Testis (tissue), 2 donors: ENCODE measurements at regions not wholly inside any gene's neighbourhood (a gene's known extent, or its start where the extent isn't known, plus 50 kb on each side); places are given as distances from the start of the nearest gene placed in this dataset.
"Not testable (repeated sequence)": the region's sequence is repeated elsewhere in the genome, so short reads cannot be mapped to it uniquely, and the experiment has no call there.

Experiments used
- DNase-seq: peaks from one replicate; pipeline ENCODE4 v3.0.0-alpha.2; 2019
- H3K27ac ChIP-seq, 2 donors: fragments of 200-600 bp; sonication (generic); one replicate each; pipeline ENCODE4 v1.5.1; 2019
- H3K27me3 ChIP-seq: fragments of 200-600 bp; sonication (generic); one replicate; pipeline ENCODE4 v1.5.1; 2019
- H3K36me3 ChIP-seq: fragments of 200-600 bp; sonication (generic); one replicate; pipeline ENCODE4 v1.5.1; 2017; ENCODE audit warnings: low read depth; ENCODE audit errors: missing control alignments
- H3K4me1 ChIP-seq: fragments of 200-600 bp; sonication (generic); one replicate; pipeline ENCODE4 v1.5.1; 2019
- H3K4me3 ChIP-seq, 2 donors: fragments of 200-600 bp; sonication (generic); one replicate each; pipeline ENCODE4 v1.5.1; 2017 to 2019
- H3K9me3 ChIP-seq: fragments of 200-600 bp; sonication (generic); one replicate; pipeline ENCODE4 v1.5.1; 2017
- POLR2A ChIP-seq: fragments of 450-650 bp; IDR thresholded peaks from one replicate; pipeline ENCODE4 v1.6.1; 2017; ENCODE audit warnings: antibody characterized with exemption, mild to moderate bottlenecking, moderate library complexity
- WGBS, 2 donors: methylation state at CpG; one replicate each; pipeline ENCODE4 v1.1.5; 2018; 5-methylcytosine and 5-hydroxymethylcytosine counted together
- intact Hi-C: fragments of 100-400 bp; cut with DNase I; formaldehyde crosslinking; loops from one replicate; pipeline ENCODE4 v1.15.1; 2023; ENCODE audit warnings: low total_unique reads
- TF ChIP-seq, protein P1 (sequence below), 3 experiments: fragments of 450-650 bp in 2 of 3; fragments of 200-600 bp in 1 of 3; sonication (generic) in 1 of 3; IDR thresholded peaks; one replicate each; pipeline ENCODE4 v1.5.1; 2016 to 2019; ENCODE audit warnings: antibody characterized with exemption in 3 of 3, mild to moderate bottlenecking in 2 of 3, moderate library complexity in 1 of 3

DNA sequence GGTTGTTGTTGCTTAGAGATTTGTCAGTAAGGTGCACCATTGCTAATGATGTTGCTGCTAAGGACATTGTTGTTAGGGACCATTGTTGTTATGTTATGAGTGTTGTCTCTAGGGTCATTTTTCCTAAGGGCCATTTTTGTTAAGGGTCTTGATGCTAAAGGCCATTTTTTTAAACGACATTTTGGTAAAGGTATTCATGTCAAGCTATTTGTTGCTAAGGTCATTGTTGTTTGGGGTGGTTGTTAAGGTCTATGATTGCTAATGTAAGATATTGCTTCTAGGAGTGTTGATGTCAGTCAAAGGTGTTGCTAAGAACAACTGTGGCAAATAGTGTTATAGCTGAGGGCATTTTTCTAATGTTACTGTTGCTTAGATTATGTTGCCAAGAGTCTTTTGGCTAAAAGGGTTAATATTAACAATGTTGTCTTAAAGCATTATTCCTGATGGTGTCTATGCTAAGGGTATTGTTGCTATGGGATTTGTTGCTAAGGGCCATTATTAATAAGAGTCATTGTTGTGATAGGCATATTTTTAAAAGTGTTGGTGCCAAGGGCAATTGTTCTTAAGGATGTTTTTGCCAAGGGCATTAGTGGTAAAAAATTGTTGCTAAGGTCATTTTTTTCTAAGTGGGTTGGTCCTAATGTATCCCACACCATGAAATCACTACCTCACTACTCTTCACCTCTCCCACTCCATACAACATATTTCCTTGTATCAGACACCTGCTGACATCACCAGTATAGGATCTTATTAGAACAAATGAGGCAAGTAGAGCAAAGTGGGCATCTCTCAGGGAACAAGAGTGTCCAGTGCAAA is 56.2 kb downstream of the SPATA31A6 start:
- H3K4me1 ChIP-seq, H3K27me3 ChIP-seq, DNase-seq, H3K4me3 ChIP-seq, H3K9me3 ChIP-seq, H3K36me3 ChIP-seq, H3K27ac ChIP-seq, intact Hi-C loops: not testable (repeated sequence)
- WGBS, 2 donors = 64 to 75% methylated on average over 1 of the region's 1 CpG

DNA sequence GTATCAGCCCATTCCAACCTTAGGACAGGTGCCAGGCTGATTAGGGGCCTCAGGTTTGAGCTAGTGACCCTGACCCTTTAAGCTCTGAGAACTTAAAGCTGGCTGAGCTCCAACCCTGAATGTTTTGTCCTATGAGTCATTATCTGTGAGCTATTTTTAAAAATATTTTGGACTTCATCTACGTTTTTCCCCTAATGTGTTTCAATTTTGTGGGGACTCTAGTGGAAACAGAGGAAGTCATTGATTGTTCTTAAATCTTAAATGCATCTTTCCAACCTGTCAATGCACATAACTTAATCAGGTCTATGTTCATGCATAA is 56.8 kb downstream of the SPATA31A6 start:
- intact Hi-C loops, H3K36me3 ChIP-seq, H3K4me3 ChIP-seq, H3K27ac ChIP-seq, DNase-seq, H3K27me3 ChIP-seq, H3K9me3 ChIP-seq, H3K4me1 ChIP-seq: not testable (repeated sequence)
- 24 to 32% methylated on average over 1 of the region's 1 CpG for WGBS, 2 donors

DNA sequence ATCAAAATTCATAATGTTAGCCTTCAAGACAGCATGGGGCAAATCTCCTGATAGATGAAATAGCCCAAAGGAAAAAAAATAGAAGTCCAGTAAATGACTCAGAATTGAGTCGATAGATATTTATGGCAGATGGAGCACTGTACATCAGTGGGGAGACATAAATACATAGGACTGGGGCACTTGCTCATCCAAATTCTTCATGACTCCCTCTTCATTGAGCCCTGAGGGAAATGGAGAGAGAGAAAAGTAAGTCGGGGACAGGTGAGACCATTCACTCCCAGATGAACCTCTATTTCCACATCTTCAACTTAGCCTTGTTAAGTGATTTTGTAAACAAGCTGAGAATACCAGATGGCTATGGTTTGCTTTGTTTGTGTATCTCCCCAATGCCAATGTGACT is 59.8 kb downstream of the SPATA31A6 start:
- WGBS, 2 donors = 73 to 79% methylated on average over 2 of the region's 2 CpGs
- H3K27me3 ChIP-seq, H3K27ac ChIP-seq, DNase-seq, H3K36me3 ChIP-seq, H3K4me3 ChIP-seq, H3K9me3 ChIP-seq, intact Hi-C loops, H3K4me1 ChIP-seq: not testable (repeated sequence)

DNA sequence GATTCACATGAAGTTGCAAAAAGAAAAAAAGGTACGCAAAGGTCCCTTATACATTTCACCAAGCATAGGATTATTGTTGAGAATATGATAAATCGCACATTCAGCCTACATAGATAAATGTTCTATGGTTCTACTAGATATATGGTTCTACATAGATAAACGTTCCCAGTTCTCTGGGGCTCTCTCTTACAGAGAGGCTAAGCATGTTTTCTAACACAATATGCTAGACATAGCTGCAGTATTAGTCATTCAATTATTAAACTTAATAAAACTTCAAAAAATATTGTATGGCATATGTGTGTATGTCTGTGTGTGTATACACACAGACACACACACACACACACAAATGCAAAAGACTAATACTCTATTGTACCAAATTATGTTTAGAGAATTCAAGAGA is 60.4 kb downstream of the SPATA31A6 start:
- DNase-seq, H3K9me3 ChIP-seq, H3K27ac ChIP-seq, H3K4me1 ChIP-seq, intact Hi-C loops, H3K27me3 ChIP-seq, H3K4me3 ChIP-seq, H3K36me3 ChIP-seq: not testable (repeated sequence)
- WGBS, 2 donors = 66 to 71% methylated on average over 3 of the region's 3 CpGs

DNA sequence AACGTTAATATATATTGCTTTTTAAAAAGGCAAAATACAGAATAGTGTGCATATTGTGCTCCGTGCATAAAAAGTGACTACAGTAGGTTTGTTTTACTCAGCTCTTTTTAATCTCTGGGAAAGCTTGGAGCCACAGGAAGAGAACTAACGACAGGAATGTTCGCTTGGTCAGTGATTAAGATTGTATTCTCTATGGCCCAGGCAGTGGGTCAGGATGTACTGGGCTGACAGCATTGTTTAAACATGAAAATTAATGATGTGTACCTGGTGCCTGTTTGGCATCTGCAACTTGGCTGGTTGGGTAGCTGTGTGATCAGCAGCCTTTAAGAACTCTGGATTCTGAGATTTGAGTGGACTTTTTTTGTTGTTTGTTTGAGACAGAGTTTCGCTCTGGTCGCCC is 85.3 kb downstream of the SPATA31A6 start:
- 63 to 65% methylated on average over 6 of the region's 6 CpGs for WGBS, 2 donors
- H3K4me3 ChIP-seq, H3K4me1 ChIP-seq, H3K36me3 ChIP-seq, H3K27ac ChIP-seq, intact Hi-C loops, DNase-seq, H3K9me3 ChIP-seq, H3K27me3 ChIP-seq: not testable (repeated sequence)

DNA sequence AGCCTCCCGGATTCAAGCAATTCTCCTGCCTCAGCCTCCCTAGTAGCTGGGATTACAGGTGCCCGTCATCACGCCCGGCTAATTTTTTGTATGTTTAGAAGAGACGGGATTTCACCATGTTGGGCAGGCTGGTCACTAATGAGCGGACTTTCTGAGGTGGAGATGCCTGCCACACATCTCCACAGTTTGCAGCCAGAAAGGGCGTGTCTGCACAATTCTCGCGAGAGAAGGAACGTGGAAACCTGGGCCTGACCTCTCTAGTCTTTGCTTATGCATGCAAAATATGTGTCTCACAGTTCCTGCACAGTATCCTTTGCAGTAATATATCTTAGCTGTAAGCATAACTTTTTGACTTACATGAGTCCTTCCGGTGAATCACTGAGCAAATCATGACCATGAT is 85.7 kb downstream of the SPATA31A6 start:
- H3K27ac ChIP-seq, H3K4me3 ChIP-seq, intact Hi-C loops, H3K9me3 ChIP-seq, H3K4me1 ChIP-seq, H3K36me3 ChIP-seq, H3K27me3 ChIP-seq, DNase-seq: not testable (repeated sequence)
- WGBS, 2 donors = 79 to 82% methylated on average over 11 of the region's 11 CpGs

DNA sequence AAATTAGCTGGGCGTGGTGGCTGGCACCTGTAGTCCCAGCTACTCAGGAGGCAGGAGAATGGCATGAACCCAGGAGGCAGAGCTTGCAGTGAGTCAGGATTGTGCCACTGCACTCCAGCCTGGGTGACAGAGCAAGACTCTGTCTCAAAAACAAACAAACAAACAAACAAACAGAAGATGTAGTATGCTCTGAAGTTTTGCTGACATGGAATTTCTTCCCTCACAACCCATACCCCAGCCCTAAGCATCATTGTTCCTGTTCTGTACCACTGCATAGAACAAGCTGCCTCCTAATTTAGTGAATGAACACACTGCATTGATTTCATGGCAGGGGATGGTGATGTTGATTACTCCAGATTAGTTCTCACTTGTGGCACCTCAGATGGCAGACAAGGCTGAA is 89.7 kb downstream of the SPATA31A6 start:
- DNase-seq, H3K4me1 ChIP-seq, H3K9me3 ChIP-seq, H3K36me3 ChIP-seq, H3K27ac ChIP-seq, H3K27me3 ChIP-seq, H3K4me3 ChIP-seq, intact Hi-C loops: not testable (repeated sequence)
- WGBS, 2 donors = 92 to 93% methylated on average over 1 of the region's 1 CpG

DNA sequence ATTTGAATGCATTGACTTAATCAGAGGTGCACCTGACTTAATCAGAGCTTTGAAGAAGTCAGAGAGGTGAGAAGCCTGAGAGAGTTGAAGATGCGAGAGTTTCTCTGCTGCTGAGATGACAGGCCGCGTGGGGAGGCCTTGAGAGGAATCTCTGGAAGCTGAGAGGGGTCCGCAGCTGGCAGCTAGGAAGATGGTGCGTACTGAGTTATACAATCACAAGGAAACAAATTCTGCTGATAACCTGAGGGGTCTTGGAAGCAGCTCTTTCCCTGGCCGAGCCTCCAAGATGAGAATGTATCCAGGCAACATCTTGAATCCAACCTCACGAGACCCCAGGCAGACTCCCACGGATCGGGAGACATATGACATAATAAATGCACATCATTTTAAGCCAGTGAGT is 91.7 kb downstream of the SPATA31A6 start:
- no peaks in the 10 kb centered on the region for H3K4me1 ChIP-seq
- H3K36me3 ChIP-seq = no peaks in the 10 kb centered on the region
- DNase-seq = no peak
- TF ChIP-seq POLR2A = no peak
- TF ChIP-seq, protein P1, sequence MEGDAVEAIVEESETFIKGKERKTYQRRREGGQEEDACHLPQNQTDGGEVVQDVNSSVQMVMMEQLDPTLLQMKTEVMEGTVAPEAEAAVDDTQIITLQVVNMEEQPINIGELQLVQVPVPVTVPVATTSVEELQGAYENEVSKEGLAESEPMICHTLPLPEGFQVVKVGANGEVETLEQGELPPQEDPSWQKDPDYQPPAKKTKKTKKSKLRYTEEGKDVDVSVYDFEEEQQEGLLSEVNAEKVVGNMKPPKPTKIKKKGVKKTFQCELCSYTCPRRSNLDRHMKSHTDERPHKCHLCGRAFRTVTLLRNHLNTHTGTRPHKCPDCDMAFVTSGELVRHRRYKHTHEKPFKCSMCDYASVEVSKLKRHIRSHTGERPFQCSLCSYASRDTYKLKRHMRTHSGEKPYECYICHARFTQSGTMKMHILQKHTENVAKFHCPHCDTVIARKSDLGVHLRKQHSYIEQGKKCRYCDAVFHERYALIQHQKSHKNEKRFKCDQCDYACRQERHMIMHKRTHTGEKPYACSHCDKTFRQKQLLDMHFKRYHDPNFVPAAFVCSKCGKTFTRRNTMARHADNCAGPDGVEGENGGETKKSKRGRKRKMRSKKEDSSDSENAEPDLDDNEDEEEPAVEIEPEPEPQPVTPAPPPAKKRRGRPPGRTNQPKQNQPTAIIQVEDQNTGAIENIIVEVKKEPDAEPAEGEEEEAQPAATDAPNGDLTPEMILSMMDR (IDR thresholded peaks at IDR 0.05) = no peak
- H3K9me3 ChIP-seq = no peaks in the 10 kb centered on the region
- intact Hi-C loops = no loop called here
- 47 to 56% methylated on average over 9 of the region's 9 CpGs for WGBS, 2 donors
- no peak overlapping the region for H3K27ac ChIP-seq
- no peak overlapping the region for H3K4me3 ChIP-seq
- H3K27me3 ChIP-seq = no peaks in the 10 kb centered on the region

DNA sequence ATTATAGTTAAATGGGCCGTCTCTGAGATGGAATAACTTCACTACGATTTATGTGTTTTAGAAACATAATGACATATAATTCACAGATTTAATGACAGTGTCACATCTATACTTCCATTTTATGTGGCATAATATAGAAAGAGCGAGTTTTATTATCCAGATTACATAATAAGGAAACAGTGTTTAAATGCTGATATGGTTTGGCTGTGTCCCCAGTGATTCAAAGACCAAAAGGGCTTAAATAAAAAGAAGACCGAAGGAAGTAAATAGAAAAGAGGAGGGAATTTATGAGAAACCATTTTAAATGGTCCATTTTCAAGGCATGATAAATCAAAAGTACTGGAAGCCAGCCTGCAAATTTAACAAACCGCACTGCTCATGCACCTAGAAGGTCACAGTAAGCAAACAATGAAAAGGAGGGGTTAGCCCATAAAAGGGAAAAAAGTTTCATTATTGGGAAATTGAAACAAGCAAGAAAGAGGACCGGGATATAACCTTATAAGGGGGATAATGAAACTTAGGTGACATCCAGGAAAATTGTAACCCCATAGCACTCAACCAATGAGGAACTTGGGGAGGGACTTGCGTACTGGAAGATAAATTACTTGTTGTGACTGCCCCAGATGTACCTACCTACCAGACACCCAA is 99.2 kb downstream of the SPATA31A6 start:
- intact Hi-C loops, H3K27me3 ChIP-seq, H3K9me3 ChIP-seq, DNase-seq, H3K36me3 ChIP-seq, H3K27ac ChIP-seq, H3K4me3 ChIP-seq, H3K4me1 ChIP-seq: not testable (repeated sequence)
- WGBS, 2 donors = 60 to 68% methylated on average over 7 of the region's 7 CpGs

DNA sequence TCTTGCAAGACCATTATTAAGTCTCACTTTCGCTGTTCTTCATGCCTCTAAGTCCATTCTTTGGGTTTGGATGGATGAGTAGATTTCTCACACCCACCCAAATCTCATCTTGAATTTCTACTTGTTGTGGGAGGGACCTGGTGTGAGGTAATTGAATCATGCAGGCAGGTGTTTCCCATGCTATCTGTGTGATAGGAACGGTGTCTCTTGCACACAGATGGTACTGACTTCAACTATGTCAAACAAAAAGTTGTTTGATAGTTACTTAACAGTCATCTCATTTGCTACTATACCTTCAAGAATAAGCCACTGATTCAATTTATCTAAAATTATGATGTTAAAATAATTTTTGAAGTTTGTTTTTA is 99.7 kb downstream of the SPATA31A6 start:
- WGBS, 2 donors = 68 to 83% methylated on average over 2 of the region's 2 CpGs
- H3K4me1 ChIP-seq, DNase-seq: not testable (repeated sequence)

DNA sequence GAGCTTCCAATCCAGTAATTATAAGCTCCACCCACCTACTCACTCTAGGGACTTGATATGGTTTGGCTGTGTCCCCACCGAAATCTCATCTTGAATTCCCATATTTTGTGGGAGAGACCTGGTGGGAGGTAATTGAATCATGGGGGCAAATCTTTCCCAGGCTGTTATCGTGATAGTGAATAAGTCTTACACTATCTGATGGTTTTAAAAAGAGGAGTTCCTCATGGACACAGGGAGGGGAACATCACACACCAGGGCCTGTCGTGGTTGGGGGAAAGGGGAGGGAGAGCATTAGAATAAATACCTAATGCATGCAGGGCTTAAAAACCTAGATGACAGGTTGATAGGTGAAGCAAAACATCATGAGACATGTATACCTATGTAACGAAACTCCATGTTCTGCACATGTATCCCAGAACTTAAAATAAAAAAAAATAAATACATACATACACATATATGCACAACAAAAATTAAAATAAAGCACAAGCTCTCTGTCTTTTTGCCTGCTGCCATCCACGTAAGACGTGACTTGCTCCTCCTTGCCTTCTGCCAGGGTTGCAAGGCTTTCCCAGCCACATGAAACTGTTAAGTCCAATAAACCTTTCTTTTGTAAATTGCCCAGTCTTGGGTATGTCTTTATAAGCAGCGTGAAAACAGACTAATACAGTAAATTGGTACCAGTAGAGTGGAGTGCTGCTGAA is 102.8 kb downstream of the SPATA31A6 start:
- H3K4me1 ChIP-seq, H3K9me3 ChIP-seq, H3K36me3 ChIP-seq, DNase-seq, H3K27ac ChIP-seq, H3K27me3 ChIP-seq, H3K4me3 ChIP-seq, intact Hi-C loops: not testable (repeated sequence)
- 75% methylated on average over 7 of the region's 7 CpGs for WGBS, 2 donors

More for the DNA sequence above, 99.7 kb downstream of the SPATA31A6 start:
- H3K36me3 ChIP-seq, H3K27me3 ChIP-seq, intact Hi-C loops, H3K4me3 ChIP-seq, H3K27ac ChIP-seq, H3K9me3 ChIP-seq: not testable (repeated sequence)
